ENCODE measurements at regions not wholly inside any gene's neighbourhood (a gene's known extent, or its start where the extent isn't known, plus 50 kb on each side); places are given as distances from the start of the nearest gene placed in this dataset.

- TF ChIP-seq CTCF (IDR thresholded peaks at IDR 0.05), result no peak
- Mint-ChIP-seq H3K36me3 (ENCODE audit: low read depth) (no peaks in the 10 kb centered on the region), H3K27ac (ENCODE audit: unreplicated experiment) (no peak overlapping the region), H3K4me1 (ENCODE audit: low read depth) (peaks cover 7% of the 10 kb centered on the region), H3K9me3 (ENCODE audit: low read depth) (peaks cover 3% of the 10 kb centered on the region), H3K4me3 (ENCODE audit: unreplicated experiment) (no peak overlapping the region), H3K27me3 (ENCODE audit: low read depth) (peaks cover 2% of the 10 kb centered on the region)
- no peak for DNase-seq (ENCODE audit: low spot score)
Observed at GRCh38 chr13:70408865-70409264, 300.6 kb upstream of the KLHL1 start.

DNA sequence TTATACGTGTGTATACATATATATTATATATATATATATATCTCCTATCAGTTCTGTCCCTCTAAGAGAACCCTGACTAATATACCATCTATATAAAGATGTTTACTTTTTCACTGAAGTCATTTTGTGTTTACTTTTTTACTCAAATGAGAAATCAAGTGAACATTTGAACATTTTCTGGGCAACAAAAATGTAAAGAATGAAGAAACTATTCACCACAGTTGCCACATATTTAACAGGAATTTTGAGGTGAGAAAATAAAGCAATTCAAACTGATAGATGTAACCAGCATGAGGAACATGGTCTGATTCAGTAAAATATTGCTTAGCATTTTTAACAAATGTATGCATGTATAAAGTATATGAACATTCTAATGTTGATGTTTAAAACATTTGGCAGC, 299.2 kb upstream of the KLHL1 start:
- H3K27me3 Mint-ChIP-seq (ENCODE audit: low read depth), result peaks cover 2% of the 10 kb centered on the region
- no peak for DNase-seq (ENCODE audit: low spot score)
- H3K4me3 Mint-ChIP-seq (ENCODE audit: unreplicated experiment), result no peak overlapping the region
- no peaks in the 10 kb centered on the region for H3K9me3 Mint-ChIP-seq (ENCODE audit: low read depth)
- H3K4me1 Mint-ChIP-seq (ENCODE audit: low read depth), result peaks cover 7% of the 10 kb centered on the region
- TF ChIP-seq CTCF (IDR thresholded peaks at IDR 0.05), result no peak
- H3K27ac Mint-ChIP-seq (ENCODE audit: unreplicated experiment), result no peak overlapping the region
- H3K36me3 Mint-ChIP-seq (ENCODE audit: low read depth), result no peaks in the 10 kb centered on the region

DNA sequence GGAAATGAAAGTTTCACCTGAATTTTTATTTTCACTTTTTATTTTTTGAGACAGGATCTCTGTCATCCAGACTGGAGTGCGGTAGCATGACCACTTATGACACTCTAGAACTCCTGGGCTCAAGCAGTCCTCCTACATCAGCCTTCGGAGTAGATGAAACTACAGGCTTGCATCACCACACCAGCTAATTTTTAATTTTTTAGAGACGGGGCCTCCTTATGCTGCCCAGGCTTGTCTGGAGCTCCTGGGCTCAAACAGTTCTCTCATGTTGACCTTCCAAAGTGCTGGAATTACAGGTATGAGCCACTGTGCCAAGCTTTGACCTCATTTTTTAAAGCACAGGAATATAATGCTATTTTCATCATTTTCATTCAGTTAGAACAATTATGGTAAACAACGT, 297.0 kb upstream of the KLHL1 start:
- H3K36me3 Mint-ChIP-seq (ENCODE audit: low read depth), result no peaks in the 10 kb centered on the region
- H3K27me3 Mint-ChIP-seq (ENCODE audit: low read depth), result peaks cover 2% of the 10 kb centered on the region
- TF ChIP-seq CTCF (IDR thresholded peaks at IDR 0.05), result no peak

GRCh38 chr13:70394031-70394548, 285.8 kb upstream of the KLHL1 start:
- no peak overlapping the region for H3K4me3 Mint-ChIP-seq (ENCODE audit: unreplicated experiment)
- no peak overlapping the region for H3K27ac Mint-ChIP-seq (ENCODE audit: unreplicated experiment)
- no peak for TF ChIP-seq CTCF (IDR thresholded peaks at IDR 0.05)
- H3K4me1 Mint-ChIP-seq (ENCODE audit: low read depth), result no peaks in the 10 kb centered on the region
- H3K9me3 Mint-ChIP-seq (ENCODE audit: low read depth), result peaks cover 6% of the 10 kb centered on the region
- H3K27me3 Mint-ChIP-seq (ENCODE audit: low read depth), result no peaks in the 10 kb centered on the region
- peaks cover 2% of the 10 kb centered on the region for H3K36me3 Mint-ChIP-seq (ENCODE audit: low read depth)
- no peak for DNase-seq (ENCODE audit: low spot score)

More for the DNA sequence above, 297.0 kb upstream of the KLHL1 start:
- no peak overlapping the region for H3K4me3 Mint-ChIP-seq (ENCODE audit: unreplicated experiment)
- DNase-seq (ENCODE audit: low spot score), result no peak
- H3K4me1 Mint-ChIP-seq (ENCODE audit: low read depth), result peaks cover 7% of the 10 kb centered on the region
- H3K27ac Mint-ChIP-seq (ENCODE audit: unreplicated experiment), result no peak overlapping the region
- no peaks in the 10 kb centered on the region for H3K9me3 Mint-ChIP-seq (ENCODE audit: low read depth)

DNA sequence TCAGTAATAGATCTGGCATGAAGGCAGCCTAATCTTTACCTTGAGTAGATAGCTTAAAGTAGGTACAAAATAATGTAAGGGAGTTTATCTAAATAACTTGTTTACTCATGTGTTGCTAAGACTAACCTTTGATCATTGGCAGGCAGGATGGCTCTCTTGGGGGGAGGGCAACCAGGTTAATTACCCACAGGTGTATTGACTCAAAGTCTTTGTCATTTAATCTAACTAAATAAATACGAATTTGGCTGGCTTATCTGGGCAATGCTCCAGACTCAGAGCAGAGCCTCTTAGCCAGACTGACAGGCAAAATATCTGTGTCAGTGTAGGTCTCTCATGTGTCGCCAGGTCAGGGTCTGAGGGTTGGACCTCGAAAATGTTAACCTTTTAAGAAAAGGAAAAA, 283.4 kb upstream of the KLHL1 start:
- TF ChIP-seq CTCF (IDR thresholded peaks at IDR 0.05), result no peak
- Mint-ChIP-seq H3K27me3 (ENCODE audit: low read depth) (no peaks in the 10 kb centered on the region), H3K4me1 (ENCODE audit: low read depth) (no peaks in the 10 kb centered on the region), H3K9me3 (ENCODE audit: low read depth) (no peaks in the 10 kb centered on the region), H3K27ac (ENCODE audit: unreplicated experiment) (no peak overlapping the region), H3K4me3 (ENCODE audit: unreplicated experiment) (no peak overlapping the region), H3K36me3 (ENCODE audit: low read depth) (no peaks in the 10 kb centered on the region)
- no peak for DNase-seq (ENCODE audit: low spot score)
